HPDE6-E6E7 (cell line): ENCODE measurements at regions not wholly inside any gene's neighbourhood (a gene's known extent, or its start where the extent isn't known, plus 50 kb on each side); places are given as distances from the start of the nearest gene placed in this dataset.
"Not testable (repeated sequence)": the region's sequence is repeated elsewhere in the genome, so short reads cannot be mapped to it uniquely, and the experiment has no call there.

Experiments used
- DNase-seq: peaks from one replicate; pipeline ENCODE4 v3.0.0; 2011; ENCODE audit warnings: missing footprints; ENCODE audit errors: extremely low spot score

GRCh38 chr12:124476011-124476400 is 91.4 kb downstream of the NCOR2 start:
- DNase-seq, result no peak

GRCh38 chr12:124475295-124476010 is 92.0 kb downstream of the NCOR2 start:
- no peak for DNase-seq

GRCh38 chr12:124474709-124475108 is 92.7 kb downstream of the NCOR2 start:
- no peak for DNase-seq

GRCh38 chr12:124472690-124473279 is 94.6 kb downstream of the NCOR2 start:
- DNase-seq, result no peak

DNA sequence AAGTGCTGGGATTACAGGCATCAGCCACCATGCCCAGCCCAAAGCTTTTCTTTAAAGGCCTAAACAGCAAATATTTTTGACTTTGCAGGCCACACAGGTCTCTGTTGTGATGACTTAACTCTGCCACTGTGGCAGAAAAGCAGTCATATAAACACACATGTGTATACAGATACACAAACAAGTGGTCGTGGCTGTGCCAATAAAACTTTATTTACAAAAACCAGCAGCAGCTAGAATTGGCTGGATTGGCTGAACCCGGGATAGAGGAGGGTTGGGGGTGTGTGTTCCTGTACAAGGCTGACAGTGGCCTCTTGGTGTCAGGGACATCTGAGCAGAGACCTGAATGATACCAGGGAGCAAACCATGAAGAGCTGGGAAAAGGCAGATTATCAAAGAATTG is 95.6 kb downstream of the NCOR2 start:
- DNase-seq, result no peak

GRCh38 chr12:124470806-124471205 is 96.6 kb downstream of the NCOR2 start:
- DNase-seq, result no peak

- no peak for DNase-seq
Observed at GRCh38 chr12:124470139-124470538, 97.3 kb downstream of the NCOR2 start.

GRCh38 chr12:124469193-124469888 is 98.1 kb downstream of the NCOR2 start:
- no peak for DNase-seq

DNA sequence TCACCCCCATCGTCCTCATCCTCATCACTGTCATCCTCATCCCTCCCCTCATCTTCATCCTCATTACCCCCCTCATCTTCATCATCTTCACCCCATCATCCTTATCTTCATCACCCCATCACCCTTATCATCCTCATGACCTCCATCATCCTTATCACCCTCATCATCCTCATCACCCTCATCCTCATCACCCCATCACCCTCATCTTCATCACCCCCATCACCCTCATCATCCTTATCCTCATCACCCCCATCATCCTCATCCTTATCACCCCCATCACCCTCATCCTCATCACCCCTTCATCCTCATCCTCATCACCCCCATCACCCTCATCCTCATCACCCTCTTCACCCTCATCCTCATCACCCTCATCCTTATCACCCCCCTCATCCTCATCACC is 99.9 kb downstream of the NCOR2 start:
- DNase-seq, result not testable (repeated sequence)

GRCh38 chr12:124466216-124467128 is 100.9 kb downstream of the NCOR2 start:
- no peak for DNase-seq

- no peak for DNase-seq
Observed at GRCh38 chr12:124465473-124465872, 101.9 kb downstream of the NCOR2 start.

- DNase-seq, result no peak
Observed at GRCh38 chr12:124464830-124465229, 102.6 kb downstream of the NCOR2 start.

- no peak for DNase-seq
Observed at GRCh38 chr12:124464062-124464461, 103.3 kb downstream of the NCOR2 start.

- DNase-seq, result no peak
Observed at GRCh38 chr12:124463341-124463921, 104.0 kb downstream of the NCOR2 start.

DNA sequence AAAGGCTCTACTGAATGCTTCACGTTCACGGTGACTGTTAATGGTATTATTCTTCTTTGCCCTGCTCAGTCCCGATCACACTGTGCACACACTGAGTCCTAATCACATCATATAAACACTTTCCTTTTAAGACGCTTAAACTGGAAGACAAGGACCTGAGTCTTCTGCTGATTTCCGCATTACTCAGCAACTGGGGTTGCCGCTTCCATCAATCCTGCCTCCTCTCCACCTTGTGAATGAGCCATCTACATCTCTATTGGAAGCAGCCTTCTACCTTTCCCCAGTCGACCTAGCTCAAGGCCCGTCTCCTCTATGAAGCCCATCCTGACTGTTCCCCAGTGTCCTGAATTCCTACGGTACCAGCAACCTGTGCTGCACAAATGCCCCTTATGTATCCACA is 104.7 kb downstream of the NCOR2 start:
- DNase-seq, result no peak

- DNase-seq, result no peak
Observed at GRCh38 chr12:124461851-124462623, 105.4 kb downstream of the NCOR2 start.

GRCh38 chr12:124461241-124461673 is 106.2 kb downstream of the NCOR2 start:
- no peak for DNase-seq

DNA sequence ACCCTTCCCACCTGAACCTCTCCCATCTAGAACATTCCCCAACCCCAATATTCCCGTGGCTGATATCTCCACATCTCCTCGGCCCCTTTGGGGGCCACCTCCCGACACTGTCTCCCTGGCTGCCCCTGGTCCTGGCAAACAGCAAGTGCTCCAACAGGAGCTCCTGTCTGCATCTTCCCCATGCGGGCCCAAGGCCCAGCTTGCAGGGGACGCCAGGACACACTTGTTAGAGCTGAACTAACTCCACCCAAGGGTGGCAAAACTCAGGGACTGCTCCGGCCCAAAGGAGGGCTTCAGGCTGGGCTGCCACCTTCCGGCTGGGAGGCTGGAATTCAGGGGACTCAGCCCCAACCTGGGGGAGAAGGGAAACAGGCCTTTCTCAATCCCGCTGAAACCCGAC is 106.6 kb downstream of the NCOR2 start:
- no peak for DNase-seq

- DNase-seq, result no peak
Observed at GRCh38 chr12:124459852-124460645, 107.4 kb downstream of the NCOR2 start.
